HepG2 (cell line): ENCODE measurements at regions not wholly inside any gene's neighbourhood (a gene's known extent, or its start where the extent isn't known, plus 50 kb on each side); places are given as distances from the start of the nearest gene placed in this dataset.

ENCODE experiments used
- ATAC-seq: fragments of 200-7000 bp; cut with Tn5 transposase; 3 replicates; pipeline ENCODE4 v1.9.1; 2020; ENCODE audit warnings: mild to moderate bottlenecking, moderate library complexity
- BruUV-seq: library from RNA; stranded (reverse); fragments of 400-500 nt; replicated peaks from 2 replicates; lab custom pipeline; 2021; lab: Mats Ljungman, UMichigan
- CTCF ChIA-PET: fragments of 300-600 bp; formaldehyde crosslinking; extraction: SDS; loops from one replicate; lab custom pipeline; 2021; ENCODE audit warnings: low total read pairs, inconsistent platforms, low intra/inter-chr PET ratio; lab: Yijun Ruan, JAX
- POLR2A ChIA-PET: fragments of 350-600 bp; sonication (Branson Sonifier 250); formaldehyde crosslinking; loops from one replicate; lab custom pipeline; 2020; ENCODE audit warnings: antibody characterized with exemption, inconsistent platforms; lab: Yijun Ruan, JAX
- DNase-seq: peaks from one replicate; pipeline ENCODE4 v3.0.0-alpha.2; 2015; ENCODE audit warnings: low spot score
- FAIRE-seq: peaks from 3 replicates; lab custom pipeline; 2011; peaks lifted over from hg19 to GRCh38; lab: Jason Lieb, UNC
- H2AFZ ChIP-seq: one replicate; pipeline ENCODE4 v1.6.1; 2011; ENCODE audit warnings: low read length, inconsistent platforms
- H3K27ac ChIP-seq: fragments of 300-600 bp; 3 replicates; pipeline ENCODE4 v1.8.0; 2011; ENCODE audit warnings: mixed run types, mild to moderate bottlenecking, mixed read lengths, low read length, inconsistent platforms; ENCODE audit not compliant: insufficient read depth; ENCODE audit errors: extremely low read length
- H3K27me3 ChIP-seq, 2 experiments: fragments of 200-600 bp in 1 of 2; 2 replicates in 1 of 2; 3 replicates in 1 of 2; pipeline versions ENCODE4 v1.6.0 to v1.8.0; 2011; ENCODE audit warnings: low read length in 2 of 2, mild to moderate bottlenecking in 2 of 2, moderate library complexity in 2 of 2, inconsistent platforms in 1 of 2; ENCODE audit not compliant: insufficient read depth in 2 of 2, control insufficient read depth in 1 of 2
- H3K36me3 ChIP-seq, 2 experiments: fragments of 200-600 bp in 1 of 2; replicated peaks in 1 of 2; 2 replicates in 1 of 2; 3 replicates in 1 of 2; pipeline versions ENCODE4 v1.5.1 to v1.8.0; 2011; ENCODE audit warnings: low read length in 2 of 2, inconsistent platforms in 1 of 2; ENCODE audit not compliant: insufficient read depth in 2 of 2, control insufficient read depth in 1 of 2
- H3K4me1 ChIP-seq: 2 replicates; pipeline ENCODE4 v1.5.1; 2012; ENCODE audit warnings: low read length, inconsistent platforms; ENCODE audit not compliant: insufficient read depth
- H3K4me2 ChIP-seq: 2 replicates; pipeline ENCODE4 v1.6.0; 2011; ENCODE audit warnings: low read depth, low read length, inconsistent platforms
- H3K4me3 ChIP-seq, 3 experiments: fragments of 200-600 bp in 1 of 3; sonication (generic), shearing (Covaris generic) in 1 of 3; replicated peaks in 1 of 3; 2 replicates each; pipeline ENCODE4 v1.5.1; 2011 to 2016; ENCODE audit warnings: low read length in 3 of 3, inconsistent platforms in 2 of 3, low read depth in 2 of 3, mild to moderate bottlenecking in 2 of 3, control low read depth in 1 of 3, mixed read lengths in 1 of 3; ENCODE audit not compliant: insufficient read depth in 1 of 3
- H3K79me2 ChIP-seq: one replicate; pipeline ENCODE4 v1.6.1; 2011; ENCODE audit warnings: low read length, inconsistent platforms; ENCODE audit not compliant: insufficient read depth
- H3K9ac ChIP-seq: 2 replicates; pipeline ENCODE4 v1.6.0; 2011; ENCODE audit warnings: mild to moderate bottlenecking, low read depth, low read length, inconsistent platforms; ENCODE audit not compliant: insufficient read depth
- H3K9me3 ChIP-seq: 2 replicates; pipeline ENCODE4 v1.5.1; 2012; ENCODE audit warnings: mild to moderate bottlenecking, low read length
- H4K20me1 ChIP-seq: 2 replicates; pipeline ENCODE4 v1.6.0; 2011; ENCODE audit warnings: inconsistent platforms, mild to moderate bottlenecking, low read length, moderate library complexity; ENCODE audit not compliant: insufficient read depth
- ASH2L ChIP-seq: fragments of 300-600, 200-600 bp; sonication (generic); IDR thresholded peaks from 2 replicates; pipeline ENCODE4 v1.7.0; 2017; ENCODE audit warnings: low read depth, mild to moderate bottlenecking, moderate library complexity, mixed read lengths, low read length; ENCODE audit not compliant: insufficient read length
- GTF3A ChIP-seq: sonication (generic); formaldehyde crosslinking; conservative IDR thresholded peaks from 2 replicates; pipeline ENCODE4 v1.4.0; 2020; ENCODE audit warnings: mild to moderate bottlenecking, missing genetic modification reagents
- TMF1 ChIP-seq: sonication (generic); formaldehyde crosslinking; IDR thresholded peaks from 2 replicates; pipeline ENCODE4 v1.8.1; 2022; ENCODE audit warnings: low read depth, missing genetic modification reagents
- ZBTB2 ChIP-seq: sonication (generic); formaldehyde crosslinking; IDR thresholded peaks from 2 replicates; pipeline ENCODE4 v1.8.0; 2022; ENCODE audit warnings: low read depth, missing genetic modification reagents
- ZNF281 ChIP-seq: sonication (generic); formaldehyde crosslinking; IDR thresholded peaks from 2 replicates; pipeline ENCODE4 v1.4.0; 2020; ENCODE audit warnings: missing genetic modification reagents, borderline replicate concordance
- ZNF557 ChIP-seq: sonication (generic); formaldehyde crosslinking; IDR thresholded peaks from 2 replicates; pipeline ENCODE4 v1.4.0; 2020; ENCODE audit warnings: missing genetic modification reagents
- ZNF788 ChIP-seq: sonication (generic); formaldehyde crosslinking; IDR thresholded peaks from 2 replicates; pipeline ENCODE4 v1.5.0; 2020; ENCODE audit warnings: mild to moderate bottlenecking, missing genetic modification reagents, borderline replicate concordance
- WGBS: methylation state at CpG from one replicate; pipeline ENCODE4 v1.1.6; 2017; ENCODE audit warnings: low lambda C conversion rate; 5-methylcytosine and 5-hydroxymethylcytosine counted together
- in situ Hi-C: cut with HindIII; loops from 2 replicates; pipeline ENCODE4 v1.10.0; 2017; ENCODE audit warnings: low pct_unique_long_range_greater_than_20kb; ENCODE audit not compliant: extremely low pct_ligation_motif_present
- intact Hi-C: fragments of 100-400 bp; cut with micrococcal nuclease; formaldehyde crosslinking; loops from one replicate; pipeline ENCODE4 v1.10.0; 2022; ENCODE audit not compliant: unreplicated experiment

GRCh38 chr9:89937051-89937450, 332.2 kb downstream of the GADD45G start:
- Histone ChIP-seq H2AFZ (no peak overlapping the region), H3K4me2 (no peak overlapping the region), H3K9ac (no peak overlapping the region), H3K4me1 (no peaks in the 10 kb centered on the region), H4K20me1 (no peaks in the 10 kb centered on the region), H3K9me3 (no peaks in the 10 kb centered on the region), H3K36me3 (no peaks in the 10 kb centered on the region), H3K79me2 (no peaks in the 10 kb centered on the region), H3K4me3 (no peak overlapping the region), H3K27me3 (peaks cover 0 to 16% of the 10 kb centered on the region in 2 experiments; a peak in 2 of 5 replicates), H3K27ac (no peak overlapping the region)
- POLR2A ChIA-PET, result no interaction called here
- intact Hi-C loops (no loop called here), in situ Hi-C loops (no loop called here)
- TF ChIP-seq GTF3A (CRISPR knock-in tag) (no peak), TMF1 (CRISPR knock-in tag) (no peak), ZNF281 (CRISPR knock-in tag) (no peak), ZBTB2 (CRISPR knock-in tag) (no peak), ZNF788 (CRISPR knock-in tag) (no peak), ASH2L (no peak), ZNF557 (CRISPR knock-in tag) (no peak)
- DNase-seq, result no peak
- no TSS peak for BruUV-seq
- no peak for ATAC-seq
- no peak for FAIRE-seq
- 0% methylated on average over 2 of the region's 2 CpGs for WGBS
- CTCF ChIA-PET, result no interaction called here
